ENCODE measurements at regions not wholly inside any gene's neighbourhood (a gene's known extent, or its start where the extent isn't known, plus 50 kb on each side); places are given as distances from the start of the nearest gene placed in this dataset.

- ATAC-seq: no peak
- H3K27me3 Mint-ChIP-seq: peaks cover 42% of the 10 kb centered on the region
- H3K4me1 Mint-ChIP-seq: peaks cover 11% of the 10 kb centered on the region
- H3K27ac Mint-ChIP-seq: no peak overlapping the region
- H3K9me3 Mint-ChIP-seq: peaks cover 11% of the 10 kb centered on the region
- H3K4me3 Mint-ChIP-seq: no peak overlapping the region
- no peak for DNase-seq
- H3K36me3 Mint-ChIP-seq (ENCODE audit: low read depth): peaks cover 2% of the 10 kb centered on the region
These were observed 84.2 kb upstream of the FRMD4A start for GRCh38 chr10:14414901-14415300.

DNA sequence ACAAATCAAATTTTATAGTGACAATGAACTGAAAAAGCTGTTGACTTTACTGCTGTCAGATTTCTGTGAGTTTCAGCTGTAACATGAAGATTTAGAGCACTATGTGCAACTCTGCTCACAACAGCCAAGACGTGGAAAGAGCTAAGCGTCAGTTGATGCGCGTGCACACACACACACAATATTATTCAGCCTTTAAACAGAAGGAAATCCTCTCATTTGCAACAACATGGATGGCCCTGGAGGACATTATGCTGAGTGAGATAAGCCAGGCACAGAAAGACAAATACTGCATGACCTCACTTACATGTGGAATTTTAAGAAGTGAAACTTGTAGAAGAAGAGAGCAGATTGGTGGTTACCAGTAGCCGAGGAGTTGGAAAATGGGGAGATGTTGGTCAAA, 82.8 kb upstream of the FRMD4A start:
- Mint-ChIP-seq H3K4me3 (no peak overlapping the region), H3K27me3 (peaks cover 42% of the 10 kb centered on the region), H3K9me3 (peaks cover 16% of the 10 kb centered on the region), H3K4me1 (peaks cover 24% of the 10 kb centered on the region), H3K27ac (no peak overlapping the region), H3K36me3 (ENCODE audit: low read depth) (peaks cover 2% of the 10 kb centered on the region)
- no peak for DNase-seq
- ATAC-seq: no peak

DNA sequence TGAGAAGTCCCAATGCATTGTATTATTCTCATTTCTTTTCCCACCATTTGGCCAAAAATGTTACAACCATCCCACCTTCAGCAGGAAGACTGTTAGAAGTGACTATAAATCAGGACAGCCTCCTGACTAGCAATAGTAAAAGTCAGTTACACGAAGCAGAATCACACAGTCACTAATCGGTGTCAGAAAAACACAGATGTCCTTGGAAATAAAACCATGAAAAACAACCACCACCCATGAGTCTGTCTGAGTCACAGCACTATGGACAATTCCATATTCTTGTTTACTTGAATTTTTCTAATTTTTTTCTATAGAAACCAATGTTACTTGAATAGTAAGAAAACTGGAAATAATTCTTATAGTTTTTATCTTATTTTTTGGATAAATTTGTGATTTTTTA, 81.9 kb upstream of the FRMD4A start:
- H3K4me3 Mint-ChIP-seq: no peak overlapping the region
- no peak overlapping the region for H3K27ac Mint-ChIP-seq
- peaks cover 16% of the 10 kb centered on the region for H3K9me3 Mint-ChIP-seq
- H3K27me3 Mint-ChIP-seq: peaks cover 41% of the 10 kb centered on the region
- DNase-seq: no peak
- ATAC-seq: no peak
- H3K4me1 Mint-ChIP-seq: peaks cover 28% of the 10 kb centered on the region
- H3K36me3 Mint-ChIP-seq (ENCODE audit: low read depth): peaks cover 2% of the 10 kb centered on the region

DNA sequence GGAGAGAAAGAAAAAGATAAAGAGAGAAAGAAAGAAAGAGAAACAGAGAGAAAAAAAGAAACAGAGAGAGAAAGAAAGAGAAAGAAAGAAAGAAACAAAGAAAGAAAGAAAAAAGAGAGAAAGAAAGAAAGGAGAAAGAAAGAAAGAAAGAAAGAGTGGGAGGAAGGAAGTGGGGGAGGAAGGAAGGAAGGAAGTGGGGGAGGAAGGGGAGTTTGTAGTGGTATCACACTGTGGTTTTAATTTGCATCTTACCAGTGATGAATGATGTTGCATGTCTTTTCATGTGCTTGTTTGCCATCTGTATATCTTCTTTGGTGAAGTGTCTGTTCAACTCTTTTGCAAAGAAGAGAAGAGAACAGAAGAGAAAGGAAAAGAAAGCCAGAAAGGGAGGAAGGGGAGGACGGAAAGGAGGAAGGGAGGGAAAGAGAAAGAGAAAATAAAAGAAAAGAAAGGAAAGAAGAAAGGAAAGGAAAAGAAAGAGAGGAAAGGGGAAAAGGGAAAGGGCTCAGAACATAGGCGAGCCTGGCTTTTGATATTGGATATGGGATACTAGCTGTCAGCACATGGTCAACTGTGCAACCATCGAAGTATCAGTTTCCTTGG, 79.2 kb upstream of the FRMD4A start:
- Mint-ChIP-seq H3K27me3 (peaks cover 54% of the 10 kb centered on the region), H3K27ac (peak overlapping the region; percentile 85), H3K4me1 (peaks cover 28% of the 10 kb centered on the region), H3K36me3 (ENCODE audit: low read depth) (peaks cover 2% of the 10 kb centered on the region), H3K4me3 (no peak overlapping the region), H3K9me3 (peaks cover 16% of the 10 kb centered on the region)
- DNase-seq: no peak
- no peak for ATAC-seq

- H3K4me1 Mint-ChIP-seq: peaks cover 28% of the 10 kb centered on the region
- H3K27ac Mint-ChIP-seq: peak overlapping the region; percentile 85
- peaks cover 54% of the 10 kb centered on the region for H3K27me3 Mint-ChIP-seq
- no peak overlapping the region for H3K4me3 Mint-ChIP-seq
- H3K36me3 Mint-ChIP-seq (ENCODE audit: low read depth): peaks cover 2% of the 10 kb centered on the region
- DNase-seq (peak; percentile 45), ATAC-seq (peak; percentile 88)
- H3K9me3 Mint-ChIP-seq: peaks cover 16% of the 10 kb centered on the region
These were observed 78.5 kb upstream of the FRMD4A start for GRCh38 chr10:14409247-14409646.

GRCh38 chr10:14408139-14408538, 77.4 kb upstream of the FRMD4A start:
- ATAC-seq (no peak), DNase-seq (no peak)
- Mint-ChIP-seq H3K27me3 (peaks cover 46% of the 10 kb centered on the region), H3K4me3 (no peak overlapping the region), H3K27ac (no peak overlapping the region), H3K36me3 (ENCODE audit: low read depth) (peaks cover 2% of the 10 kb centered on the region), H3K9me3 (peaks cover 16% of the 10 kb centered on the region), H3K4me1 (peaks cover 28% of the 10 kb centered on the region)

DNA sequence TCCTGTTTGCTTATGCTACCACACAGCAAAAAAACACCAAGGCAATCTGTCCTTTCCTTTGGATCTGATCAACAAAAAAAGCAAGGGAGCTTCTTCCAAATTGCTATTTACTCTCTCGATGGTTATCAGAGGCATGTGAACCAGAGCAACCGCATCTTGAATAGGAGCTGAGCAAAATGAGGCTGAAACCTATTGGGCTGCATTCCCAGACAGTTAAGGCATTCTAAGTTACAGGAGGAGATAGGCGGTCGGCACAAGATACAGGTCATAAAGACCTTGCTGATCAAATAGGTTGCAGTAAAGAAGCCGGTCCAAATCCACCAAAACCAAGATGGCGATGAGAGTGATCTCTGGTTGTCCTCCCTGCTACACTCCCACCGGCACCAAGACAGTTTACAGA, 76.8 kb upstream of the FRMD4A start:
- H3K9me3 Mint-ChIP-seq: peaks cover 16% of the 10 kb centered on the region
- DNase-seq (no peak), ATAC-seq (no peak)
- H3K4me1 Mint-ChIP-seq: peaks cover 28% of the 10 kb centered on the region
- H3K4me3 Mint-ChIP-seq: no peak overlapping the region
- H3K27ac Mint-ChIP-seq: no peak overlapping the region
- peaks cover 2% of the 10 kb centered on the region for H3K36me3 Mint-ChIP-seq (ENCODE audit: low read depth)
- H3K27me3 Mint-ChIP-seq: peaks cover 47% of the 10 kb centered on the region

DNA sequence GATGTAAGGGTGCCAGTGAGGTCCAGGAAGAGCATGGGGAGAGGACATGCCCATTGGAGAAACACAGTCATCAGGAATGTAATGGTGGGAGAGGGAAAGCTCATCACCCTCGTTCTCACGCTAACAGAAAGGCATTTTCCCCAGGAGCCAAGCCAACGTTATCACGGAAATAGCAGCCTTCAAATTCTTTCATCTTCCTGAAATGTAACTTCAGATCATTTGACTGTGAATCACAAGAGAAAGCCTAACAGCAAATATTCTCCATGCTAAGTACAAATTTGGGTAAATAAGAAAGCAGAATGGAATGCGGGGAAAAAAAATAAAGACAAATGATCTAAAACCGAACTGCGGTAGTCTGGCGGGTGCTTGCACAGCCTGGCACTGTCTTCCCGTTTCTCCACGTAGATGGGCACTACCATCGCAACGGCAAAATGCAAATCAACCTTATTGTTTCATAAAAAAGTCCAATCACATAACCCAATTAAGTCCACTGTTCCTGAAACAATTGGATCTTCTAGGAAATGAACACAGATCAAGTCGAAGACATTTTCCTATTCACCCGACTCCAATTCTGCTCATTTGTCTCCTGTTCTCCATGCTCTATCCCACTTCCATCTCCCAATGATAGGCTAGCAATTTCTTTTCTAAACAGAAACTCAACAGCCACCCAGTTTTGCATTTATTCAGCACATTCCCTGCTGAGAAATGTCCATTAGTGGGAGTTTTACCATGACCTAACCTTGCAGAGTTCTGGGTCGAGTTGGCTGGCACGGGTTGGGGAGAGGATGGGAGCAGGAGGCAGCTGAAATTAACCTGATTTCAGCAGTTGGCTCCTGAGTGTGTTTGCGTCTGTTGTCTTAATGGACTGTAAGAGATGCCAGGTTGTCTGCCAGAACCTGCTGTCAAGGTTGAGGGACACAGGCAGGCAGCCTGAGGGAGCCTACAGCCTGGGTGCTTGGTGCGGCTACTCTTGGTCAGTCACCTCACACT, 74.6 kb upstream of the FRMD4A start:
- H3K27me3 Mint-ChIP-seq: peaks cover 55% of the 10 kb centered on the region

DNA sequence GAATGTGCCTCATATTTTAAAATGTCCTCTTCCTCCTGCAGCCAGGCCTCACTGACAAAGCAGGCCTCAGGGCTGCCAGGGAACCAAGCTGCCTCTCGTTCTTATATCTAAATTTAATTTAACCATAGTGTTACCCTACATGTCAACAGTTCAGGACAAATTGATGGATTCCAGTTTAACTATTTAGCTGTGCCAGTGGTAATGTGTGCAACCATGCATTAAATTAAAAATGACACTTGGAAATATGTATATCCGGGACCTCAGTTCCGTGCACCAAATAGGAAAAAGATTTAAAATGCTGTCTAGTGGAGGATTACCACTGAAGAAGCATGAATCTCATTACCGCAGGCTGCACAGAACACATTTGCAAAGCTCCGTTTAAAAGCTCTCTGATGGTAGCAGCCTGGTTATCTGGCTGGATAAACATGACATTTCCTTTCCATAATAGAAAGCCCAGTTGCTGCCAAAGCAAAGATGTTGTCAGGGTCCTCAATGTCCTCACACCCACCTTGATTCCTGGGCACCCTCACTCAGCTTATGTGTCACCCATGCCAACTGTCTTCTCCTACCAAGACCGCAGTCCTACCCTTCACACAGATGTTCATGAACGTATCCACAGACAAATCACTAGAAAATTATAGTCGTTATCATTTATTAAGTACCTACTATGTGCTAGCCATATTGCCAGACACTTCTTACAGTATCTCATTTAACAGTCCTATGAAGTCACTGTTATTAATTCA, 73.3 kb upstream of the FRMD4A start:
- no peak overlapping the region for H3K4me3 Mint-ChIP-seq
- H3K27me3 Mint-ChIP-seq: peaks cover 61% of the 10 kb centered on the region
- DNase-seq (no peak), ATAC-seq (no peak)
- no peaks in the 10 kb centered on the region for H3K9me3 Mint-ChIP-seq
- no peaks in the 10 kb centered on the region for H3K36me3 Mint-ChIP-seq (ENCODE audit: low read depth)
- peaks cover 9% of the 10 kb centered on the region for H3K4me1 Mint-ChIP-seq
- H3K27ac Mint-ChIP-seq: no peak overlapping the region

More for the DNA sequence above, 74.6 kb upstream of the FRMD4A start:
- DNase-seq: no peak
- H3K36me3 Mint-ChIP-seq (ENCODE audit: low read depth): peaks cover 2% of the 10 kb centered on the region
- no peak for ATAC-seq
- no peak overlapping the region for H3K4me3 Mint-ChIP-seq
- H3K27ac Mint-ChIP-seq: no peak overlapping the region
- peaks cover 22% of the 10 kb centered on the region for H3K4me1 Mint-ChIP-seq
- H3K9me3 Mint-ChIP-seq: peaks cover 10% of the 10 kb centered on the region

- Mint-ChIP-seq H3K36me3 (ENCODE audit: low read depth) (no peaks in the 10 kb centered on the region), H3K9me3 (no peaks in the 10 kb centered on the region), H3K27me3 (peaks cover 64% of the 10 kb centered on the region), H3K4me1 (peaks cover 2% of the 10 kb centered on the region), H3K27ac (no peak overlapping the region), H3K4me3 (no peak overlapping the region)
- no peak for ATAC-seq
- no peak for DNase-seq
These were observed 72.6 kb upstream of the FRMD4A start for GRCh38 chr10:14403359-14403758.

GRCh38 chr10:14399641-14400040, 68.9 kb upstream of the FRMD4A start:
- ATAC-seq: no peak
- H3K4me1 Mint-ChIP-seq: no peaks in the 10 kb centered on the region
- H3K27me3 Mint-ChIP-seq: peaks cover 49% of the 10 kb centered on the region
- no peak overlapping the region for H3K27ac Mint-ChIP-seq
- H3K9me3 Mint-ChIP-seq: no peaks in the 10 kb centered on the region
- H3K36me3 Mint-ChIP-seq (ENCODE audit: low read depth): no peaks in the 10 kb centered on the region
- DNase-seq: no peak
- H3K4me3 Mint-ChIP-seq: no peak overlapping the region

- H3K9me3 Mint-ChIP-seq: peaks cover 3% of the 10 kb centered on the region
- peaks cover 7% of the 10 kb centered on the region for H3K4me1 Mint-ChIP-seq
- no peaks in the 10 kb centered on the region for H3K36me3 Mint-ChIP-seq (ENCODE audit: low read depth)
- DNase-seq (no peak), ATAC-seq (no peak)
- H3K27ac Mint-ChIP-seq: no peak overlapping the region
- no peak overlapping the region for H3K4me3 Mint-ChIP-seq
- H3K27me3 Mint-ChIP-seq: peaks cover 45% of the 10 kb centered on the region
These were observed 66.3 kb upstream of the FRMD4A start for GRCh38 chr10:14397066-14397465.

DNA sequence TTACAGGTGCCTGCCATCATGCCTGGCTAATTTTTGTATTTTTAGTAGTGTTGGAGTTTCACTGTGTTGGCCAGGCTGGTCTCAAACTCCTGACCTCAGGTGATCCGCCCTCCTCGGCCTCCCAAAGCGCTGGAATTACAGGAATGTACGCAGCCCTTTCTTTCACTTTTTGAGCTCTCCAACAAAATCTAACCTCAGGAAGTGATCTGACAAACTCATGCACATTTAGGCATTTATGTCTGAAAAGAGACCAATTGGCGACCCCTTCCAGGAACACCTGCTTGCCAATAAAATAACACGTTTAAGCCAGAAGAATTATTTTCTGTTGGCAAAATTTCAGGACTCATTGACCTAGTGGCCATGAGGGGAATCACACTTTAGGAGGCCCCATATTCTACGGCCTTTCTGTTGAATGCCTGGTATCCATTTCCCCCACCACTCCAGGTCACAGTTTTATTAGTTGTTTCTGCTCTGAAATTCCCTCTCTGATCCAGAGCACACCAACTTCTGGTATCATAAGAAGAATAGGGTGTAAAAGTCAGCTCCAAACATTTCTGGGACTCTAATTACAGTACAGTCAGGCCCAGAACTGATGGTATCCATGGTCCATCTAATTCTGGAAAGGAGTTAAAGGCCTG, 65.8 kb upstream of the FRMD4A start:
- Mint-ChIP-seq H3K36me3 (ENCODE audit: low read depth) (no peaks in the 10 kb centered on the region), H3K9me3 (peaks cover 3% of the 10 kb centered on the region), H3K27me3 (peaks cover 41% of the 10 kb centered on the region), H3K27ac (no peak overlapping the region), H3K4me1 (peaks cover 7% of the 10 kb centered on the region), H3K4me3 (no peak overlapping the region)
- DNase-seq: no peak
- no peak for ATAC-seq

DNA sequence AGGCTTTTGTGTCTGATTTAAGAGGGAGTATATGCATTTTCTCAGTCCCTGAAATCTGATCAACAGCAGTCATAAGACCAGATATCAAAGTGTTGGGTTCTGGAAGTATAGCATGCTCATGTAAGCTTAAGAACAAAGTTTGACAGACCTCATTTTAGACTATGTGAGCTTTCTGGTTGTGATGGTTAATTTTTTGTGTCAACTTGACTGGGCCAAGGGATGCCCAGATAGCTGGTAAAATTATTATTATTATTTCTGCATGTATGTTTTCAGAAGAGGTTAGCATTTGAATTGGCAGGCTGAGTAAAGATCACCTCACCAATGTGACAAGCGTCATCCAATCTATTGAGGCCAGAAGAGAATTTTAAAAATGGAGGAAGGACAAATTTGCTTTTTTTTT, 63.5 kb upstream of the FRMD4A start:
- no peak for ATAC-seq
- H3K4me3 Mint-ChIP-seq: no peak overlapping the region
- H3K36me3 Mint-ChIP-seq (ENCODE audit: low read depth): peaks cover 9% of the 10 kb centered on the region
- H3K27me3 Mint-ChIP-seq: peaks cover 23% of the 10 kb centered on the region
- H3K27ac Mint-ChIP-seq: no peak overlapping the region
- DNase-seq: no peak
- peaks cover 27% of the 10 kb centered on the region for H3K4me1 Mint-ChIP-seq
- H3K9me3 Mint-ChIP-seq: peaks cover 17% of the 10 kb centered on the region

Data from activated naive CD8-positive, alpha-beta T cell treated with anti-CD3 and anti-CD28 coated beads, Interleukin-2, amount 50 U/mL, for 24 hours (primary cell).